HG03025 (cell line): ENCODE measurements at regions not wholly inside any gene's neighbourhood (a gene's known extent, or its start where the extent isn't known, plus 50 kb on each side); places are given as distances from the start of the nearest gene placed in this dataset.
"Not testable (repeated sequence)": the region's sequence is repeated elsewhere in the genome, so short reads cannot be mapped to it uniquely, and the experiment has no call there.

Experiments used
- ATAC-seq: cut with Tn5 transposase; IDR thresholded peaks from one replicate; pipeline ENCODE4 v1.9.1; 2021; ENCODE audit warnings: mild to moderate bottlenecking, moderate library complexity; ENCODE audit not compliant: unreplicated experiment, low FRiP score

GRCh38 chr9:124084087-124084486 lies 72.5 kb downstream of the LHX2 start:
- no peak for ATAC-seq

GRCh38 chr9:124087226-124087625 lies 75.7 kb downstream of the LHX2 start:
- ATAC-seq: no peak

GRCh38 chr9:124088476-124088837 lies 76.9 kb downstream of the LHX2 start:
- no peak for ATAC-seq

DNA sequence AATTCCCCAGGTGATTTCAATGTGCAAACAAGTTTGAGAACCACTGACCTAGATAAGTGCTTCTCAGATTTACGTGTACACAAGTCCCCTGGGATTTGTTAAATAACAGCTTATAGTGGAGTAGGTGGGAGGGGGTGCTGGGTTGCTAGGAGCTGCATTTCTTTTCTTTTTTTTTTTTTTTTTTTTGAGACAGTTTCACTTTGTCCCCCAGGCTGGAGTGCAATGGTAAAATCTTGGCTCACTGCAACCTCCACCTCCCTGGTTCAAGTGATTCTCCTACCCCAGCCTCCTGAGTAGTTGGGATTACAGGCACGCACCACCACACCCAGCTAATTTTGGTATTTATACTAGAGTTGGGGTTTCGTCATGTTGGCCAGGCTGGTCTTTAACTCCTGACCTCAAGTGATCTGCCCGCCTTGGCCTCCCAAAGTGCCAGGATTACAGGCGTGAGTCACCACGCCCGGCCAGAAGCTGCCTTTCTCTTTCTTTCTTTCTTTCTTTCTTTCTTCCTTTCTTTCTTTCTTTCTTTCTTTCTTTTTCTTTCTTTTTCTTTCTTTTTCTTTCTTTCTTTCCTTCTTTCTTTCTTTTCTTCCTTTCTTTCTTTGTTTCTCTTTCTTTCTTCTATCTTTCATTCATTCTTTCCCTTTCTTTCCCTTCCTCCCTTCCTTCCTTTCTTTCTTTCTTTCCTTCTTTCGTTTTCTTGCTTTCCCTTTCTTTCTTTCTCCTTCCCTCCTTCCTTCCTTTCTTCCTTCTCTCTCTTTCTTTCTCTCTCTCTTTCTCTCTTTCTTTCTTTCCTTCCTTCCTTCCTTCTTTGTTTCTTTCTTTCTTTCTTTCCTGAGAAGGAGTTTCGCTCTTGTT lies 78.3 kb downstream of the LHX2 start:
- not testable (repeated sequence) for ATAC-seq

GRCh38 chr9:124098141-124098905 lies 86.8 kb downstream of the LHX2 start:
- ATAC-seq: no peak

DNA sequence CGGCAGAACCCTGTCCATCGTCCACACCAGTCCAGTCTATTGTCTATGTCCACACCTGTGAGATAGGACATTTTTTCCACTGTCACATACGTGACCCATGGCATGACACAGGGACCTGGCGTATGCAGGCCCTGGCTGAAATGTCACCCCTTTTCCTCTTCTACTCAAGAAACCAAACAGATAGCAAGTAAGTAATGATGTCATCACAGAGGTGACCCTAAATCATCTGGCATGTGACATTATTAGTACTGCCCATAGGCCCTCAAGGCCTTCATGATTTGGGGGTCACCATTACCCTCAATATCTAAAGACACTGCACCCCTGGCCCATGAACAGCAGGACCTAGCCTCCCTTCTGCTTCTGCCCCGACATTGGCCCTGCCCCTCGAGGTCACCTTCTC lies 88.3 kb downstream of the LHX2 start:
- ATAC-seq: no peak

- no peak for ATAC-seq
Observed at GRCh38 chr9:124101215-124101968, 89.8 kb downstream of the LHX2 start.

- no peak for ATAC-seq
Observed at GRCh38 chr9:124101969-124102345, 90.4 kb downstream of the LHX2 start.

- no peak for ATAC-seq
Observed at GRCh38 chr9:124102363-124102762, 90.8 kb downstream of the LHX2 start.

DNA sequence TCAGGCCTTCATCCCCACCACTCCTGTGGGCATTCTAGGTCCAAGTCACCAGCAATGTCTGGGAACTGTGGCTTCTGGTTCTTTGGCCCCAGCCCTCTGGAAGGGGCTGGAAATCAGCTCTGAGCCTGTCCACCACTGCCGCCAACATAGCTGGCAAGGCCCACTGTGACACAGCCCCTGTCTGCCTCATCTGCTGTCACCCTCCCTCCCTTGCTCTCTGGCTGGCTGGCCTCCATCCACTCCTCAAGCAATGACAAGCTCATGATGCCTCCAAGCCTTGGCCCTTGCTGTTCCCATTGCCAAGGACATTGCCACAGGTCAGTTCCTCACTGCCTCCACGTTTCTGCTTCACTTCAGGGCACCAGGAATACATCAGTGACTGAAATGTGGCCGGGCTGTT lies 93.7 kb downstream of the LHX2 start:
- ATAC-seq: no peak

GRCh38 chr9:124108216-124108615 lies 96.6 kb downstream of the LHX2 start:
- ATAC-seq: no peak

GRCh38 chr9:124110307-124110915 lies 98.8 kb downstream of the LHX2 start:
- no peak for ATAC-seq

GRCh38 chr9:124116683-124117363 lies 105.3 kb downstream of the LHX2 start:
- ATAC-seq: no peak

DNA sequence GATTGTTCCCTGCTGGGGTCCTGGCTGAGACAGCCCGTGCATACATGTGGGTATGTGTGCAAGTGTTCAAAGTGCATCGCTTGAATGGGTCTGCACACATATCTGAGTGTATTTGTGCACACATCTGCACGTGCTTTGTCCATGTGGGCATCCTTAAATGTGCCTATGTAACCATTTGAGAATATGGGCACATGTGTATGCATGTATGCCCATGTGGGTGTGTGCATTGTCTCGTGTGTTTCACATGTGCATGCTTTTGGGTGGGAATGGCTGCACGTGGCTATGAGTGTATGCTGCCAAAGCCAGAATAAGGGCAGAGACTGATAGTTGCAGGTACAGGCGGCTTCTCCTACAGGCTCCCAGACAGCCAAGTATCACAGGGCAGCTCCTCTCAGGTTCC lies 107.3 kb downstream of the LHX2 start:
- ATAC-seq: no peak

- ATAC-seq: no peak
Observed at GRCh38 chr9:124120272-124120671, 108.7 kb downstream of the LHX2 start.

DNA sequence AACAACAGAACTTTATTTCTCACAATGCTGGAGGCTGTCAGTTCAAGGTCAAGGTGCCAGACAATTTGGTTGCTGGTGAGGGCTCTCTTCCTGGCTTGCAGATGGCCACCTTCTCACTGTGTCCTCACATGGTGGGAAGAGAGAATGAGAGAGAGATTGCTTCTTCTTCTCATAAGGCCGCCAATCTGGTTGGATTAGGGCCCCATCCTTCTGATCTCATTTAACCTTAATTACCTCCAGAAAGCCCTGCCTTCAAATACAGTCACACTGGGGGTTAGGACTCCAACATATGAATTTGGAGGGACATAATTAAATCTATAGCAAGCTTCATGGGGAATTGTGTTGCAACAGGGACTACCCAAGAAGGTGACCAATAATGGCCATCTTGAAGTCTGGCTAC lies 110.2 kb downstream of the LHX2 start:
- no peak for ATAC-seq

GRCh38 chr9:124122321-124122720 lies 110.8 kb downstream of the LHX2 start:
- ATAC-seq: no peak

GRCh38 chr9:124122813-124123462 lies 111.4 kb downstream of the LHX2 start:
- ATAC-seq: no peak

- ATAC-seq: not testable (repeated sequence)
Observed at GRCh38 chr9:124123621-124124020, 112.1 kb downstream of the LHX2 start.
